GM20000 (cell line): ENCODE measurements at regions not wholly inside any gene's neighbourhood (a gene's known extent, or its start where the extent isn't known, plus 50 kb on each side); places are given as distances from the start of the nearest gene placed in this dataset.
"Not testable (repeated sequence)": the region's sequence is repeated elsewhere in the genome, so short reads cannot be mapped to it uniquely, and the experiment has no call there.

Experiments used
- DNase-seq: peaks from one replicate; pipeline ENCODE4 v3.0.0; 2012; ENCODE audit warnings: low spot score
- CTCF ChIP-seq: IDR thresholded peaks from 2 replicates; pipeline ENCODE4 v1.5.1; 2012; ENCODE audit warnings: mild to moderate bottlenecking, control low read depth; ENCODE audit errors: extremely low read depth, missing control alignments

- peak; percentile 72 for TF ChIP-seq CTCF
- DNase-seq = peak; percentile 83
Observed at GRCh38 chr4:1548827-1549637, 135.1 kb downstream of the FAM53A start.

GRCh38 chr4:1547856-1548826, 136.0 kb downstream of the FAM53A start:
- no peak for DNase-seq
- TF ChIP-seq CTCF = no peak

GRCh38 chr4:1547131-1547855, 136.8 kb downstream of the FAM53A start:
- no peak for DNase-seq
- no peak for TF ChIP-seq CTCF

GRCh38 chr4:1544861-1545281, 138.6 kb upstream of the NKX1-1 start:
- TF ChIP-seq CTCF = no peak
- no peak for DNase-seq

GRCh38 chr4:1544435-1544834, 138.2 kb upstream of the NKX1-1 start:
- not testable (repeated sequence) for DNase-seq

GRCh38 chr4:1543976-1544375, 137.7 kb upstream of the NKX1-1 start:
- no peak for DNase-seq
- no peak for TF ChIP-seq CTCF

- TF ChIP-seq CTCF = no peak
- DNase-seq = no peak
Observed at GRCh38 chr4:1543561-1543960, 137.3 kb upstream of the NKX1-1 start.
